ENCODE measurements at regions not wholly inside any gene's neighbourhood (a gene's known extent, or its start where the extent isn't known, plus 50 kb on each side); places are given as distances from the start of the nearest gene placed in this dataset.

- H3K9ac ChIP-seq (ENCODE audit: low read length), result no peak overlapping the region
- no peaks in the 10 kb centered on the region for H3K4me1 ChIP-seq (ENCODE audit: low read length)
- H4K20me1 ChIP-seq (ENCODE audit: insufficient read depth, low read length), result no peaks in the 10 kb centered on the region
- H3K9me3 ChIP-seq (replicated peaks; ENCODE audit: insufficient read depth, low read length), result no peaks in the 10 kb centered on the region
- H3K27me3 ChIP-seq (replicated peaks; ENCODE audit: insufficient read depth, low read length), result no peaks in the 10 kb centered on the region
- no peak overlapping the region for H3K4me3 ChIP-seq (ENCODE audit: low read length)
- H3K27ac ChIP-seq (ENCODE audit: low read length), result no peak overlapping the region
- no peak overlapping the region for H2AFZ ChIP-seq (ENCODE audit: low read length)
- H3K36me3 ChIP-seq (replicated peaks; ENCODE audit: insufficient read depth, low read length), result no peaks in the 10 kb centered on the region
- no peaks in the 10 kb centered on the region for H3K79me2 ChIP-seq (ENCODE audit: low read length)
- TF ChIP-seq EZH2phosphoT487 (IDR thresholded peaks at IDR 0.05; ENCODE audit: low read length), result no peak
- TF ChIP-seq CTCF (IDR thresholded peaks at IDR 0.05; ENCODE audit: low read length), result no peak
- TF ChIP-seq EZH2 (optimal IDR thresholded peaks at IDR 0.05; ENCODE audit: low read depth, low read length), result no peak
- H3K9me2 ChIP-seq (replicated peaks; ENCODE audit: insufficient read depth, low read length), result no peaks in the 10 kb centered on the region
- H3F3A ChIP-seq (ENCODE audit: insufficient read depth, low read length), result no peaks in the 10 kb centered on the region
- no peak for DNase-seq
- H3K4me2 ChIP-seq (ENCODE audit: low read depth, low read length), result no peak overlapping the region
Observed at GRCh38 chr21:35770101-35770945, 290.0 kb downstream of the SETD4 start.

GRCh38 chr21:35768187-35768586 is 292.1 kb downstream of the SETD4 start:
- no peak overlapping the region for H2AFZ ChIP-seq (ENCODE audit: low read length)
- no peaks in the 10 kb centered on the region for H3K27me3 ChIP-seq (replicated peaks; ENCODE audit: insufficient read depth, low read length)
- H4K20me1 ChIP-seq (ENCODE audit: insufficient read depth, low read length), result no peaks in the 10 kb centered on the region
- H3K9ac ChIP-seq (ENCODE audit: low read length), result no peak overlapping the region
- H3K36me3 ChIP-seq (replicated peaks; ENCODE audit: insufficient read depth, low read length), result no peaks in the 10 kb centered on the region
- no peaks in the 10 kb centered on the region for H3K9me2 ChIP-seq (replicated peaks; ENCODE audit: insufficient read depth, low read length)
- no peak overlapping the region for H3K27ac ChIP-seq (ENCODE audit: low read length)
- no peak for DNase-seq
- TF ChIP-seq CTCF (IDR thresholded peaks at IDR 0.05; ENCODE audit: low read length), result no peak
- TF ChIP-seq EZH2phosphoT487 (IDR thresholded peaks at IDR 0.05; ENCODE audit: low read length), result no peak
- TF ChIP-seq EZH2 (optimal IDR thresholded peaks at IDR 0.05; ENCODE audit: low read depth, low read length), result no peak
- no peaks in the 10 kb centered on the region for H3K9me3 ChIP-seq (replicated peaks; ENCODE audit: insufficient read depth, low read length)
- no peaks in the 10 kb centered on the region for H3K79me2 ChIP-seq (ENCODE audit: low read length)
- no peak overlapping the region for H3K4me2 ChIP-seq (ENCODE audit: low read depth, low read length)
- no peaks in the 10 kb centered on the region for H3F3A ChIP-seq (ENCODE audit: insufficient read depth, low read length)
- no peaks in the 10 kb centered on the region for H3K4me1 ChIP-seq (ENCODE audit: low read length)
- H3K4me3 ChIP-seq (ENCODE audit: low read length), result no peak overlapping the region

GRCh38 chr21:35764586-35764985 is 295.7 kb downstream of the SETD4 start:
- no peaks in the 10 kb centered on the region for H3K79me2 ChIP-seq (ENCODE audit: low read length)
- no peaks in the 10 kb centered on the region for H3F3A ChIP-seq (ENCODE audit: insufficient read depth, low read length)
- no peak overlapping the region for H3K9ac ChIP-seq (ENCODE audit: low read length)
- no peak overlapping the region for H3K4me3 ChIP-seq (ENCODE audit: low read length)
- H4K20me1 ChIP-seq (ENCODE audit: insufficient read depth, low read length), result no peaks in the 10 kb centered on the region
- H2AFZ ChIP-seq (ENCODE audit: low read length), result no peak overlapping the region
- H3K36me3 ChIP-seq (replicated peaks; ENCODE audit: insufficient read depth, low read length), result no peaks in the 10 kb centered on the region
- DNase-seq, result no peak
- no peaks in the 10 kb centered on the region for H3K27me3 ChIP-seq (replicated peaks; ENCODE audit: insufficient read depth, low read length)
- no peaks in the 10 kb centered on the region for H3K9me3 ChIP-seq (replicated peaks; ENCODE audit: insufficient read depth, low read length)
- H3K27ac ChIP-seq (ENCODE audit: low read length), result no peak overlapping the region
- no peak for TF ChIP-seq EZH2phosphoT487 (IDR thresholded peaks at IDR 0.05; ENCODE audit: low read length)
- TF ChIP-seq EZH2 (optimal IDR thresholded peaks at IDR 0.05; ENCODE audit: low read depth, low read length), result no peak
- no peak for TF ChIP-seq CTCF (IDR thresholded peaks at IDR 0.05; ENCODE audit: low read length)
- H3K9me2 ChIP-seq (replicated peaks; ENCODE audit: insufficient read depth, low read length), result no peaks in the 10 kb centered on the region
- H3K4me2 ChIP-seq (ENCODE audit: low read depth, low read length), result no peak overlapping the region
- H3K4me1 ChIP-seq (ENCODE audit: low read length), result no peaks in the 10 kb centered on the region
